Cardiac septum (tissue), 1 donor: ENCODE measurements at regions not wholly inside any gene's neighbourhood (a gene's known extent, or its start where the extent isn't known, plus 50 kb on each side); places are given as distances from the start of the nearest gene placed in this dataset.
"Not testable (repeated sequence)": the region's sequence is repeated elsewhere in the genome, so short reads cannot be mapped to it uniquely, and the experiment has no call there.

ENCODE experiments used
- DNase-seq: peaks from one replicate; pipeline ENCODE4 v3.0.0-alpha.2; 2020; ENCODE audit warnings: low spot score
- intact Hi-C: fragments of 100-400 bp; cut with DNase I; formaldehyde crosslinking; loops from one replicate; pipeline ENCODE4 v1.14.0; 2022
- donor health status: DM: no; HTN: no; CAD: no.

- intact Hi-C loops = no loop called here
- no peak for DNase-seq
Measured at GRCh38 chr9:75451505-75451904, 363.2 kb downstream of the OSTF1 start.

DNA sequence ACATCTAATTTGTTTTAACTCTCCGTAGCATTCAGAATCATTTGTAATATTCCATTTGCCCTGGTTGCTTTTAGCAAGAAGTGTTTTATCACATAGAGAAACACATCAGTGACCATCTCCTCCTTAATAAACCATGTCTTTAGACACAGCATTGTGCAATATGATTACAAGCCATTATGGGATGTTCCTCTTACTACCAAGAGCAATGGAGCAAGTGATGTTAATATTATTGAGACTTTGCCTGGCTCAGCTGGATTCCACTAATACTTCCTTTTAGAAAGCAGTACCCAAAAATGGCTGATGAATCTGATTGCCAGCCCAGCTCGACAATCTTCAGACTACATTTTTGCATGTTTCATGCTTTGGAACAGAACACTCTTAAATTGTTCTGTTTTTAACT, 364.2 kb downstream of the OSTF1 start:
- no peak for DNase-seq
- intact Hi-C loops = no loop called here

- no peak for DNase-seq
- intact Hi-C loops = no loop called here
Measured at GRCh38 chr9:75454043-75454442, 365.7 kb downstream of the OSTF1 start.

- intact Hi-C loops = no loop called here
- DNase-seq = no peak
Measured at GRCh38 chr9:75454891-75455290, 366.6 kb downstream of the OSTF1 start.

DNA sequence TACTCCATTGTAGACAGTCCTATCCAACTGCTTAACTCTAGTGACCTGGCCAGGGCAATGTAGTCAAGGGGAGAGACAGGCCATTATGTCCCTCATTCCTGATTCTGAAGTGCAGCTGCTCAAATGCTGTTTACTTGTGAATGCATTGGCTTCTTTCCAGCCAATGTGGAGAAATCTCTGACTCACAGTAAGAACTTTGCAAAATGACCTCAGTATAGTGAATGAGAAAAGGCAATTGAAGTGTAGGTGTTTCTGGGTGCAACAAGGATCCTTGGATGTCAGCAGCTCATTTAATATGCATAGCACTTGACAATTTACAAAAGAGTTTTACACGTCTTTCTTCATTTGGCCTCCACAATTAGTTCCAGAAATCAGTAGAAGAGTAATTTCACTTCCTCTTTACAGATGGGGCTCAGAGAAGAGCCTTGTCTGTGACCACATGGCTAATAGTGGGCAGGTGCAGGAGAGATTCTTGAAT, 367.2 kb downstream of the OSTF1 start:
- intact Hi-C loops = no loop called here
- DNase-seq = no peak

GRCh38 chr9:75456698-75457097, 368.4 kb downstream of the OSTF1 start:
- no peak for DNase-seq
- intact Hi-C loops = no loop called here

- DNase-seq = no peak
- intact Hi-C loops = no loop called here
Measured at GRCh38 chr9:75457474-75458011, 369.2 kb downstream of the OSTF1 start.

- intact Hi-C loops, DNase-seq: not testable (repeated sequence)
Measured at GRCh38 chr9:75459311-75459710, 371.0 kb downstream of the OSTF1 start.

- intact Hi-C loops = no loop called here
- no peak for DNase-seq
Measured at GRCh38 chr9:75461183-75461582, 372.9 kb downstream of the OSTF1 start.

DNA sequence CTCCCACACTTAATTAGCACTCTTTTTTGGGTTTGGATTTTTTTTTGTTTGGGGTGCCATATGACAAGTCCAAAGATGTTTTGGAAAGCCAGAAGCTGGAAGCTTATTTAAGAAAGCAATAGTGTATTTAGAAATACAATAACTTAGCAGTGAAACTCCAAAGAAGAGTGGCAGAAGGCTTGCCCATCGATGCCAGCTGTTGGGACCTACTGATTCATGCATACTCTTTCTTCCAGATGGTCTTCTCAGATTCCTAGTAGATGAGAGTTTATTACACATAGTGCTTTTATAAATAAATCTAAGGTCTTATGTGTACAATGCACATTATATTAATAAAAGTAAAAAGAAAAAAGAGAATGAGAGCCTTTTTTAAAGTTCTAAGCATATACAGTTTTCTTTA, 374.6 kb downstream of the OSTF1 start:
- intact Hi-C loops = no loop called here
- DNase-seq = no peak

GRCh38 chr9:75463871-75464270, 375.6 kb downstream of the OSTF1 start:
- no peak for DNase-seq
- intact Hi-C loops = no loop called here

DNA sequence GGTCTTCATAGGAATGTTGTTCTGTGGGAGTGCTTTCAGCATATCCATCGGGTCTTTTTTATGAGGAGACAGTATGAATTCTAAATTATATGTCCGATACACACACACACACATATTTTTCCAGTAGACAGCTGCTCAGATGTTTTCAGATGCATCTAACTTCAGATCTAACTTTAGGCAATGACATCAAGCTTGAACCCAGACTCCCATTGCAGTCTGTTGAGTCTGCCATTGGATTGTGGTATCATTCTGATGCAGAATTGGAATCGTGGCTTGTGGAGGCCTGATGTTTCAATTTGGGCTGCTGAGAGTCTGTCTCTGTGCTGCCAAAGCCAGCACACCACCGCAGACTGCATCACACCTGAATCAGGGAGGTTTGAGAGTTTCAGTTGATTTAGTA, 376.4 kb downstream of the OSTF1 start:
- intact Hi-C loops = no loop called here
- no peak for DNase-seq

- no peak for DNase-seq
- intact Hi-C loops = no loop called here
Measured at GRCh38 chr9:75467142-75467541, 378.8 kb downstream of the OSTF1 start.

- intact Hi-C loops = no loop called here
- DNase-seq = no peak
Measured at GRCh38 chr9:75471549-75472114, 383.3 kb downstream of the OSTF1 start.

DNA sequence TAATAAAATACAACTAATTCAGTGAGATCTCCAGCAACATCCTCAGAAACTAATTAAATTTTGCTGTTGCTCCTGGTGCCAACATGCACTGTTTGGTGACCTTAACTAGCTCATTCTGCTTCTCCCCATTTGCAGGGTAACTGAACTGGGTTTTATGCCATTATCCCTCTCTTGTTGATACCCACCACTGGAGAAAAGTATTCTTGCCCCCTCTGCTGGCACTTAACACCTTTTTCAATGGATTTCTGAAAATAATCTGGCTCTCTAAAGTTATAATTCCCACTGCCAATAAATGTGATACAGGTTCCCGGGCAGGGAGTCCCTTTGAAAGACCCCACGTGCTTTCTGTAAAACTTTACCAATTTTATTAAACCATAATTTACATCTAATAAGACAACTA, 394.3 kb downstream of the OSTF1 start:
- intact Hi-C loops = no loop called here
- DNase-seq = no peak

GRCh38 chr9:75483636-75484035, 395.3 kb downstream of the OSTF1 start:
- DNase-seq = no peak
- intact Hi-C loops = no loop called here

- intact Hi-C loops = no loop called here
- no peak for DNase-seq
Measured at GRCh38 chr9:75487856-75488718, 399.8 kb downstream of the OSTF1 start.

GRCh38 chr9:75488719-75489110, 400.4 kb downstream of the OSTF1 start:
- intact Hi-C loops = no loop called here
- DNase-seq = no peak

DNA sequence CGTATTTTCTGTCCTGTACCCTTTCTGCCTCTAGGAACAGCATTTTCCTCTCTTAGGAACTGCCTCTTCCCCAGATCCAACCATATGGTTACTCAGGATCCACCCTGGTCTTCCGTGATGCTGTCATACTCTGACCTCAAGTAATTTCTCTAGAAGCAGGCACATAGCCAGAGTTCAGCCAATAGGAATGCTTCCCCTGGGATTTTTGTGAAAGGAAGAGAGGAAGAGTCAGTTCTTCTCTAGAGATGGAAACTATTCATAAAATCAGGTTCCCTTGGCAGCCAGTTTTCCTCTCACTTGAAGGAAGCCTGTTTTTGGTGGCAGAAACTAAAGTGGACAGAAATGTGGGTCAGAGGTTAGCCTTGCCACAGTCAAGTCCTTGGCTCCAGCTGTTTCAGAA, 400.1 kb upstream of the PCSK5 start:
- intact Hi-C loops = loop anchor here (10.0 kb wide), 1 partner anchor 56 kb away; no protein-coding TSS in a partner anchor
- no peak for DNase-seq

DNA sequence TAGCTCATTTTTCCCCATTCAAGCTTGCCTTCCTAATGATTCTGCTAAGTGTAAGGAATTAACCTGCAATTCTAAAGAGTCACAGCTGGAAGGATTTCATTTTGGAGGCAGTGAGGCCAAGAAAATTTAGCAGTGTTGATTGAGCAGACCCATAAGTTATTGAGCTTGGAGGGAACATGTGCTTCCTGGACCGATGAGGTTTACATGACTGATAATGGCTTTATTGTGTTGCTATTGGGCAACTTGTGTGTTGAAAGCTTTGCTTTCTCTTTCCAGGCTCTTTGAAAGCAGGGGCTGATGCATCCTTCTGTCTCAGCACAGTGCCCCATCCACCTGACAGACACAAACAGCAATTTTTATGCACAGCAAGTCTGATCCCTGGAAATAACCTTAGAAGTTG, 398.9 kb upstream of the PCSK5 start:
- no peak for DNase-seq
- intact Hi-C loops = loop anchor here (10.0 kb wide), 1 partner anchor 57 kb away; no protein-coding TSS in a partner anchor

GRCh38 chr9:75499812-75500211, 390.7 kb upstream of the PCSK5 start:
- intact Hi-C loops = loop anchor here (10.0 kb wide), 1 partner anchor 65 kb away; no protein-coding TSS in a partner anchor
- DNase-seq = no peak
